ENCODE measurements at regions not wholly inside any gene's neighbourhood (a gene's known extent, or its start where the extent isn't known, plus 50 kb on each side); places are given as distances from the start of the nearest gene placed in this dataset.
"Not testable (repeated sequence)": the region's sequence is repeated elsewhere in the genome, so short reads cannot be mapped to it uniquely, and the experiment has no call there.

DNA sequence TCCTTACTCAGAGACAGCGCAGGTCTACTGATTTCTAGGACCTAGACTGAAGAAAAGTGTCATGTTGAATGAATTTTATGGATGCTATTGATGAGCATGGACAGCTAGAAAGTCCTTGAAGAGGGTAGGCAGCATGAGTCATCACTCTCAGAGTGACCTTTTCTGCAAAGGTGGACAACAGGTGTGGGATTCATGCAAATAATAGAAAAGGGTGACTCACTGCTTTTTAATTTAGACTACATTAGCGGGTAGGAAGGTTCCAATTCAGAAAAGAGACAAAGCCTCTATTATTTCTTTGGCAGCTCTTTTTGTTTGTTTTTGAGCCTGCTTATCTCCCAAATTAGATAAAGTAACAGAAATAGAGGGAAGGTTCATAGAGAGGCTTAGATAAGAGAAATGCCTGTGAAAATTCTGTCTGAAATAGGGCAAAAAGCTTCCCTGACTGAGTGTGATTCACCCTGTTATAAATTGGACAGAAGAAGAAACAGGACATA lies 191.4 kb downstream of the TENT5A start:
- DNase-seq, result no peak

DNA sequence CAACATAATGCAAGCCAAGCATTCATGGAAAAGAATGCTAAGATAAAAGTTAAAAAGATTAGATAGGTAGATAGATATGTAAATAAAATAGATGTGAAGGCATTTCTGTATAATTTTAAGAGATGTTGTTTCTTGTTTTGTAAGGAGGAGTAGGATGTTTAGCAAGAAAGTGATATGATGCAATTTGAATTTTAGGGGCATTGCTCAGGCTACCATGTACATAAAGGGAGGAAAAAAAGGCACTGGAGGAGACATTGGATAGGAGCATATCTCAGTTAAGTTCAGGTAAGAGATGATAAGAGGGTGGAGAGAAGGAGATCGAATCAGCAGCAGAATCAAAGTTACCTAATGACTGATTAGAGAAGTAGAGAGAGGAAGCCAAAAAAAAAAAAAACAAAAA lies 194.7 kb downstream of the TENT5A start:
- no peak for DNase-seq

DNA sequence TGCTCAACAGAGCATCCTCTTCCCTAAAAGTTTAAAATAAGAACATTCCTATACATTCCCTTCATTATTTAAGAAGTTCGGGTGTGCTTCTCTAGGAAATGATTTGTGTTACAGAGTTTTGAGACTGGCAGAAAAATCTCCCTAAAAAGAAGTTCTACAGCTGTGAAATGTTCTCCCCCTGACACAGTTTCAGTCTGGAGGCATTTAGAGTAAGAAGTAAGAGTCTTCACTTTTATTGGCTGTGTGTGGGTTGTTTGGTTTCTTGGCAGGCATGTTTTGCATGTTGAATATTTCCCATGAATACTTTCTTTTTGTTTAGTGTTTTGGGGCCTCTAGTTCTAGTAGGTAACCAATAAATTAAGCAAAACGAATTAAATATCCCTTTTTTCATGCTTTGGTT lies 195.9 kb downstream of the TENT5A start:
- no peak for DNase-seq

DNA sequence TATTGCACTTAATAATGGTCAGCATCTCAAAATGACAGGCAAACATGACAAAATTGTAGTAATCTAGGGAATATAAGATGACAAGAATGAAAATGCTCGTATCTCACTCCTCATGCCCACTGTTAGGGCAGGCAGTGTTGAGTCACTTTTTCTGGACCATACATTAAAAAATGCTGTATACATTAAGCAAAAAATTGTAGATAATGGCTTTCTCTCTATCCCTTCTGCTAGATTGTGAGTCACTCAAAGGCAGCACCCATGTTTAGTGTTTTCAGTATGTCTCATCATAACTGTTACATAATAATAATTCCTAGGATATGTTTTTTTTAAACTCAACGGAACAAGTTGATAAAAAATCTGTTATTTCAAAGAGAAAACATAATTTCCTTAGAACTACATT lies 199.3 kb downstream of the TENT5A start:
- peak; percentile 47 for DNase-seq

DNA sequence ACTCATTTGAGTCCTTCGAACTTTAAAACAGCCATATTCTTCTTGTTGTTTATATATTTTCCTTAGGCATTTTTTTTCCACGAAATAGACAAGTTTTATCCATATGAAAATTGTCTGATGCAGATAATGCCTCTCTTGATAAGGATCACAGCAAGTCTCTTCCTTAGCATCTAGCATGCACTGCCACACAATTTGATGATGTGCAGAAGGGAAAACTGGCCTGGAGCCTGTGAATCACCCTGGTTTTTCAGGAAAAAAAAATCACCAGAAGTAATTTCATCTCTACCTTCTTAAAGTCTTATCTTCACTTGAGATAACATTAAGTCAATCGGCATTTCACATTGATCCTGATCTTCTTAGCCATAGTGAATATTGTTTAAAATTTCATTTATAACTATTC lies 199.8 kb downstream of the TENT5A start:
- DNase-seq, result no peak

DNA sequence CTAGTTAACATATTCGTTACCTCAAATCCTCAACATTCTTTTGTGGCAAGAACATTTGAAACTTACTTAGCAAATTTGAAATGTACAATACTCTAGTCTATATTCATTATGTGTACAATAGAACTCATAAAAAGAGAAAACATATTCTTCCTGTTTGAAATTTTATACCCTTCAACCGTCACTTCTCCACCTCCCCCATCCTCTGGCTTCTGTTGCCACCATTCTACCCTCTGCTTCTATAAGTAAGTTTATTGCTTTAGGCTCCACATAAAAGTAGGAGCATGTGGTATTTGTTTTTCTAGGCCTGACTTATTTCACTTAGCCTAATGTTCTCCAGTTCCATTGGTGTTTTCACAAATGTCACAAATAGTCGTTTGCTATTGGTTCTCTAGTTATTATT lies 205.3 kb downstream of the TENT5A start:
- DNase-seq, result no peak

DNA sequence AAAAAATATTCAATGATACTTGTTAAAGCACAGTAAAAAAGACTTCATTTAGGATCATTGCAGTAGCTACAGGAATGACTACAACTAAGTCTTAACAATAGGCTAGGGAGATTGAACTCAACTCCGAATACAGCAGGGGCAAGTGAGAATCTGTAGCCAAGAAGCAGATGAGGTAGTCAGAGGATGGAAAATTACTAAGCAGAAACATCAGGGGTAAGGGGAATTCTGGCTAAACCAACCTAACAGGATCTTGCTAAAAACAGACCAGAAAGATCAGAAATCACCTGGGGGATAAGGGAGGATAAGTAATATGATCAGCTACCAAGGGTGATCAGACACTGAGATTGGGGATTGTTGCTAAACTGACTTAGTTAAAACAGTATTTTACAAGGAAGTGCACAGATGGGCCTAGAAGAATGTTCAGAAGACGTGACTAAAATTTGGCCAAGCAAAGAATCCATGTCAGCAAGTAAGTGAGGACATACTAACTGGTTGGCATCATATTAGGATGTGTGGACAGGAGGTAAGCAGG lies 217.5 kb downstream of the TENT5A start:
- no peak for DNase-seq

DNA sequence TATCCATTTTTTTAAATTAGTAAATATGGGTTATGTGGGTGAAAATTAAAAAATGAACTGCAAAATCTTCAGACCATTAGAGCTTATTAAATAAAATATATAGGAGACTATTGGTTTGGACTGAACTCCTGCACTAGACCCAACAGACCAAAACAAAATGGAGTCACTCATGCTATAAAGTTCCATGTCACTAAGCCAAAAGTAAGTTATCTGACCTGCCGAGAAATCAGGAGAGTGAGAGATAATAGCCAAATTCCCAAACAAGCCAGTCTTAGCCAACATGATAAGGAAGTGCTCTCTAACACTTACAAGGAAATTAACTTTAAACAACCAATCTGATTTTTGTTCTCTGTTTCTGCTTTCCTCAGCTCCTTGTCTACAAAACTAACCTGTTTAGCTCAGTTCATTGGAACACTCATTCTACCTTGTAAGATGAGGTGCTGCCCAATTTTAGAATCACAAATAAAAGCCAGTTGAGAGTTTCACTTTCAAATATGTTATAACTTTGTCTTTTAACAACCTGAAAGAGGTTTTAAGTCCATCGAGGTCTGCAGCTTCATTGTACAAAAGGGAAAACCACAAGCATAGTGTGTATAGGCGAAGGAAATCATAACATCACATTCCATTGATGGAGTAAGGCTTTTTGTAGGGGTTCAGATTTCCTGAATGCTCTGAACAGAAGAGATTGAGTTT lies 220.5 kb downstream of the TENT5A start:
- peak; percentile 3 for DNase-seq

DNA sequence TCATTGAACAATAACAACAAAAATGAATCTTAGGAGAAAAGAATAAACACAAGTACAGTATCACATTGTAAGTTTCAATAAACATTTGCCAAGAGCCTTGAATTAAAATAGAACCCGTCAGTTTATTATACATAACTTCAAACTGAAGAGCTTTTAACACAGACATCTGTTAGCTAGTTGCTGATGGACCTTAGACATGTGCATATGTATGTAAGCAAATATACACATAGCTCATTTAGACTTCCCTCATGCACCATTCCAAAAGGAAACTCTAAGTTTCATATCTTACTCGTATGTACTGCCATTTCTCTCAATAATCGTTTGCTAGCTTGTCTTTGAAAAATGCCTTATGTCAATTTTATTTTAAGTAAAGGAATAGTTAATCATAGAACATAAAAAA lies 235.0 kb downstream of the TENT5A start:
- DNase-seq, result no peak

DNA sequence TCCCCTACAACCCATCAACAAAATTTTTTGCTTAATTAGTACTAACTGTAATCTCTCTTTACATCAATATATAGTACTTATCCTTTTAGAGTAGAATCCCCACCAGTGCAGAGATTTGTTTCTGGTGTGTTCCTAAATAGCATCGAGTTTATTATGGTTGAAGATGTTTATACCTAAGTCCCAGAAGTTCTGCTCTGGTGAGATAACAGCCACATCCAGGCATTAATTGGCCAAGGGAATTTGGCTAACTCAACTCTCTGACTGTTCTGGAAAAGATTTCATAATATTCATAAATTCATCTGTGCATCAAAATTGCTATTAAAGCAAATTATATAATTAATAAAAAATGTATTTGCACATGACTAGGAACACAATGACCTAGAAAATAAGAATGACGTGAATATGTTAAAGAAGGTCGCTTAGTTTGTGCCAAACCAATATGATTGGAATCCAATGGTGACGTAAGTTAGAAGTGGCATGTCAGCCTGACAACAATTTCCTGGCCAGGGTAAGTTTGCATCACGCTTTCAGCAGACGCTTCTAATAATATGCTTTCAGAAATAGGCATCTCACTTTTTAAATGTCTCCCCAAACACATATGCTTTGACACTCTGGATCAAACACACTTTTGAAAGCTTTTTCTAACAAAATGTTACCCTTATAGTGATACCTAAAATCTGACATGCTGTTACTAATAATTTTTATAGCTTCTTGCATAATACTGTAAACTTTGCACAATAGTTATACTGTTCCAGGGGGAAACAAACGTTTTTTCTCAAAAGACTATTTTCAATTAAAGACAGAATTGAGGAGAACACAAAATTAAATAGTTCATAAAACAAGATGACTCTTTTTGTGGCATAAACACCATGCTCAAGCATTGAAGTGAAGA lies 236.7 kb downstream of the TENT5A start:
- DNase-seq, result peak; percentile 76

DNA sequence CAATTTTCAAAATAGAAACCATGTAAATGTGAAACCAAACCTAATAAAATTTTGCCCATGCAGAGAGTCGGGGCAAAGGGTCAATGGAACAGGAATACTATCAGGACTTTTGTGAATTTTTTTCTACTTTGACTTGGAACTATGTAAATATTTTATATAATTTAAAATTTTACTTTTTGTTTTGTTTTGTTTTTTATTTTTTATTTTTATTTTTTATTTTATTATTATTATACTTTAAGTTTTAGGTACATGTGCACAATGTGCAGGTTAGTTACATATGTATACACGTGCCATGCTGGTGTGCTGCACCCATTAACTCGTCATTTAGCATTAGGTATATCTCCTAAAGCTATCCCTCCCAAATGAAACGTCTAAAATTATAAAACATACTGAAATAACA lies 238.3 kb downstream of the TENT5A start:
- DNase-seq, result not testable (repeated sequence)

DNA sequence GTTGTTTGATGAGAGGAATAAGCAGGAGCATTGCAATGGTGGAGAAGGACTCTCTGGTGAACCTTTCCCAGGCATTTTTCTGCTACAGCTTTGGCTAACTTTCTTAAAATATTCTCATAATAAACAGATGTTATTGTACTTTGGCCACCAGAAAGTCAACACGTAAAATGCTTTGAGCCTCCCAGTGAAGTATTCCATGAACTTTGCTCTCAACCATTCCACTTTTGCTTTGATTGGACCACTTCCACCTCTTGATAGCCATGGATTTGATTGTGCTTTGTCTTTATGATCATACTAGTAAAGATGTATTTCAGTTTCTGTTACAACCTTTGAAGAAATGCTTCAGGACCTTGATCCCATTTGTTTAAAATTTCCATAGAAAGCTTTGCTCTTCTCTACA lies 241.1 kb downstream of the TENT5A start:
- DNase-seq, result no peak

DNA sequence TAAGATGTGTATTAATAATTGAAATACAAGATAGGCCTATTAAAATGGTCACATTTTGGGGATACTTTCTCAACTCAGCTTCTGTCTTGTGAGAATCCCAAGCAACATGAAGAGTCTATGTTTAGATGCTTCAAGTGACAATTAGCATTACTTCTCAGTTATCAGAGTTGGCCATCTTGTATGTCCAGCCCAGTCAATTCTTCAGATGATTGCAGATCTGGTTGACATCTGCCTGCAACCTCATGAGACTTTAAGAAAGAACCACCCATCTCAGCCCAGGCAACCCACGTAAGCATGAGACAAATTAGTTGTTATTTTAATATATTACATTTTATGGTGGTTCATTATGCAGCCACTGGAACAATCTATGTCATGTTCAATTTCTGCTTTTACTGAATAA lies 256.5 kb downstream of the TENT5A start:
- DNase-seq, result no peak

DNA sequence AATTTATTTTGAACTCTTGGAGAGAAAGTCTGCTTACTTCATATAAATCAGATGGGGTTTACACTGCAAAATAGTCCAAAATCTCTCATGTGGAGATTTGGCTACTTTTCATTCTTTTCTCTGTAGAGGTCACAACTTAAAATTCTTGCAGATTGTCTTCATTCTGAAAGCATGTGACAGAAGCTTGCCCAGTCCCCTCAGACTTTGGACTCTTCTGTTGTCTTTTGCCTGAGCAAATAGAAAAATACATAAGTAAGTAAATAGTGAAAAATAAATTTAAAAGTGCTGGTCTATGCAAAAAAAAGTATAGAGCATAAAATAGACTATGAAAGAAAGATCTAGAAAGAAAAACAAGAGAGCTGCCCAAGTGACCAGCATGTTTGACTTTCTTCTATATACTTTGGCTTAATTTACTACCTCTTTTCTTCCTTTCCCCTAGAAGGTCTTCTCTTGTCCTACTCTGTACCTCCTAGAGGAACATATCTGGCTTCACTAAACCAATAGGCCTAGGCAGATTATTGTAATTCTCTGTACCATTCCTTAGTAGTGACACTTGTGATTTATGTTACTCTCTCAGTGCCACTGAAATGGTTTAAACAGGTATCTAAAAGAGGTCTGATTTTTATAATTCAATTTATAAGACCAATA lies 260.9 kb downstream of the TENT5A start:
- DNase-seq, result no peak

DNA sequence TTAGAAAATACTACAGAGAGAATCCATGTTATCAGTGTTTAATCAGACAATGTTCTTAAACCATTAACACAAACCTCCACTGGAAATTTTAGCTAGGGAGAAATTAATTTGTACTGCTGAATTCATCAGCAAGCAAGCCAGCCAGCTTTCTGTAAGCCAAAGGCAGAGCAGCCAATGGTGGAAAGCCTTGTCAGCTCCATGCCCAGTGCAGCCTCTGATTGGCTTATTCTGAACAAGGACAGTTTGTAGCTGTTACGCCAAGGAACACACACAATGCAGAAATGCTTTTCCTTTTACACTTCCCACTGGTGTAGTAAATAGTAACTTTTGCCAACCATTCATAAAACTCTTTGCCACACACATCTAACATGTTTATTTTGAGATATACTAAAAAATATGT lies 265.0 kb downstream of the TENT5A start:
- DNase-seq, result no peak

DNA sequence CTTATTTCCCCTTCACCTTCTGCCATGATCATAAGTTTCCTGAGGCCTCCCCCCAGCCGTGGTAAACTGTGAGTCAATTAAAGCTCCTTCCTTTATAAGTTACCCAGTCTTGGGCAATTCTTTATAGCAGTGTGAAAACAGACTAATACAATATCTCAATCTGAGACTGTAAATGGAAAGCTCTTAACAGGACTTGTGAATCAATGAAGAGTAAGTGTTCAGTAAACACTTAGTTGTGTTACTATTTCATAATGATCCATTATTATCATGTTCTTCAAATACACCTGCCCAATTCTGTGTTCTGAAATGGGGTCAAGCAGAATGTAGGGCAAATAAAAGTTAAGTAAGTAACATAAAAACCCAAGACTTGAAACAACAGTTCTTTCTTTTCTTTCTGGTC lies 266.2 kb downstream of the TENT5A start:
- no peak for DNase-seq

DNA sequence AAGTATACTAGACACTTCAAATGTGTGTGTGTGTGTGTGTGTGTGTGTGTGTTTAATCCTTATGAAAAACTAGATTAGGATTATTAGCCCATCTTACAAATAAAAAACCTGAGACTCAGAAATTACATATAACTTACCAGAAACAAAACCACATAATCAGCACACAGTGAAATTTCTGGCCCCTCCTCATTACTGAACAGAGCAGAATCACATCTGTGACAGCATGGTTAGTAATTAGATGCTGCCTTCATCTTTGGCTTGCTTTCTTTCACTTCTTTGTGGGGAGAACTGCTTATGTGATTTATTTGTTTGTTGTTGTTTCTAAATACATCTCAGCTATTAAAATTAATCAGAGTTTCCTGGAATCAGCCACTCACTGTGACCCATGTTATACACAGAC lies 267.1 kb downstream of the TENT5A start:
- no peak for DNase-seq

DNA sequence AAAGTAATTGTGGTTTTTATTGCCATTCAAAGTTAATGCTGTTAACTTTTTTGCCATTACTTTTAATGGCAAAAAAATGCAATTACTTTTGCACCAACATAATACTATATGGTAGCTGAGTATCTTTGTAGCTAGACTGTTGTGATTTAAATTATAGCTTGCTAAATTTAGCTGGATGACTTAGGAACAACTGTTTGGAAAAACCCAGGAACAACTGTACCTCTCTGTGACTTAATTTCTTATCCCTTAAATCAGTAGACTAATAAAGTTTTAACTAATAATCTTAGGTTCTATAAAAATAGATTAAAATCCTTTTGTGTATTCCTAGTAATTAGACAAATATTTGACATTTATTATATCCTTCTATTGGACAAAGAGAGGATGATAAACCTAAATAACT lies 268.2 kb downstream of the TENT5A start:
- no peak for DNase-seq

DNA sequence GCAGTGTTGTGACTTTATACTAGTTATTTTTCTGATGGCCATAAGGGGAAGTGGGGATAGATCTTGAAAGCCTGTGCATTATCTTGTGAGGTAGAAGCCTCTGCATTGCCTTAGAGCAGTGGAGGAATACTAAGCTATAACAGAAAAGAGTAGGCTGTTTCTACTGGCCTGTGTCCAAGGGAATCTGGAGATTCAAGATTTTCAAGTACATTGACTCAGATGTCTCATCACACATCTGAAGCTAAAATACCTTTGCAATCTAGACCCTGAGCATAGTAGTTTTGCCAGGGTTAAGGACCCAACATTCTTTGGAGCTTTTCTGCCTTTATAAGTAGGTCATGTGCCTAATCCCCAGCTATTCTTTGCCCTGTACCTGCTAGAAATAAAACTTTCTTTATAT lies 272.3 kb downstream of the TENT5A start:
- no peak for DNase-seq

DNA sequence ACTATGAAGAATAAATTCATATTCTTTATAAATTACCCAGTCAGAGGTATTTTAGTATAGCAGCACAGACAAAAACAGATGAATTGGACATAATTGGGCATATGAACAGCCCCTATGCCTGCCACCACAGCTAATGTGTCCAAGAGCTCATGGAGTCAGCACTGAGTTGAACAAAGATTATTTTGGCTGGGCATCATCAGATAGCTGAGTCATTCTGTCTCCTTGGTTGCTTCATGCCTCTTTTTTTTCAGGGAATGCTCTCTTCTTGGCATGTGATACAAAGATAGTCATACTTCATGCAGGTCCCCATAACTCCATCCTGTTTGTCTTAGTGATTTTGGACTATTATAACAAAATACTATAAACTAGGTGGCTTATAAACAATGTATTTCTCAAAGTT lies 275.6 kb downstream of the TENT5A start:
- DNase-seq, result peak; percentile 60

DNA sequence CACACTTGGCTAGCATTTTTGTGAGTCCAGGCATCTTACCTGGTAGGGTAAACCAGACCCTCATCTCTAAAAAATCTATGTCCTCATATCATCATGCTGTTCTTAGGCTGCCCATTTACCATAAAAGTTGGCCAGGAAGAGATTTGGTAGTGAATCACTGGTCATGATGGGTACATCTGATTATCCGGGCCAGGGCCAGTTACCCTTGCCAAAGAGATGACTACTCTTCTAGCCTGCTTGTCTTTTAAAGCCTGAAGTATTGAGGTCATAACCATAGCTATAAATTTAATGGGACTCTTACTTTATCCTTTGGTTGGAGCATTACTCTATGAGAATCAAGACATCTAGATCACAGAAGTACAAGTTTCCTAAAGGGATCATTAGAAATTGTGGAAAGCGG lies 276.8 kb downstream of the TENT5A start:
- no peak for DNase-seq

DNA sequence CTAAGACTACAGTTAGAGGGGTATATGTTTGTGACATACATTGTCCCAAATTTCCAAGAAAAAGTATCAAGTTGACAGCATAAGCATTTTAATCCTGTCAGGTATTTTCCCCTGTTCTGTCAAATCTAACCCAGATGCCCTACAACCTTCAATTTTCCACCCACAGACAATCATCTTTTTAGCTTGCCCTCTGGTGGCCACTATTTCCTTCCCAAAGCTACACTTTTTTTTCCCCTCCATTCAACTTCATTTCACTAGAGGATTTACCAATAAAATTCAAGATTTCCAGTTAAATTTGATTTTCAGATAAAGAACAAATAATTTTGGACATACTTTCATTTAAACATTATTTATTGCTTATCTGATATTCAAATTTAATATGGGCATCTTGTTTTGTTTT lies 286.6 kb downstream of the TENT5A start:
- DNase-seq, result peak; percentile 20

DNA sequence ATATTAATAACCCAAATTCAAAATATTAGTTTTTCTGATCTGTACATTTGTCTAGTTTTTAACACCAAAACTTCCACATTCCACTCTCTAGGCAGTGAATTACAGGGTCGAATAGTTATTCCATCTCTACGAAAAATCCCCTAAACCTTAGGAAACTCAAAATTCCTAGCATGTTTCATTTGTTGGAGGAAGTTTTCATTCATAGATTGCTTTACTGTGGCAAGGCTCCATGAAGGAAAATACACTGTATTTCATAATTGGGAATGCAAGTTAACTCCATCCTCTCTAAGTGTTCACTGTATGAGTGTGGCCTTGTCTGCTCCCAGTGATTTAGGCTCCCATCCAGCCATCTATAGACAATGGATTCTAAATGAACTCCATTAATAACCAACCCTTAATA lies 296.1 kb downstream of the TENT5A start:
- peak; percentile 10 for DNase-seq

DNA sequence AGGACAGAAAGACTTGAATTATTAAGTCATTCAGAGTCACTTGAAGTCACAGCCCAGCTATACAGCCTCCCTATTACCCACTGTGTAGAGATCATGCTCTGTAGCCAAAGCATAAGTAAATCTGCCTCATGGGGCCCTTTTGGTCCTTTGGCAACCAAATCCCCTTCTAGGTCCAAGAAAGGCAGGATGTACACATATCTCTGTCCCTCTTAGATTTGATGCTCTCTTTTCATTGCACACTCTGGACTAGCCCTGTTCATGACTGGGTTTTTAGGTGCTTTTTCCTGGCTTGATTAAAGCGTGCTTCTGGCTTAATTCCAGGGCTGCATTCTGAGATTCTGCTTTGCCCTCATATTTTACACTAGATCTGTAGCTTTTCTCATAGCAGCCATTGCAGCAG lies 296.8 kb downstream of the TENT5A start:
- no peak for DNase-seq
